Activated T-helper 17 cell treated with anti-CD3 and anti-CD28 coated beads, Interleukin-2, amount 50 U/mL, for 72 hours (primary cell): ENCODE measurements at regions not wholly inside any gene's neighbourhood (a gene's known extent, or its start where the extent isn't known, plus 50 kb on each side); places are given as distances from the start of the nearest gene placed in this dataset.

Source experiments
- ATAC-seq: fragments of 150-1000 bp; cut with Tn5 transposase; replicated peaks from 2 replicates; pipeline ENCODE4 v1.10.0; 2021; ENCODE audit warnings: mild to moderate bottlenecking, moderate library complexity
- H3K27ac Mint-ChIP-seq: one replicate; pipeline ENCODE4 v1.8.0; 2022; ENCODE audit warnings: mixed read lengths
- H3K27me3 Mint-ChIP-seq: one replicate; pipeline ENCODE4 v1.8.0; 2022; ENCODE audit warnings: mixed read lengths
- H3K36me3 Mint-ChIP-seq: one replicate; pipeline ENCODE4 v1.8.0; 2022; ENCODE audit warnings: low read depth, mild to moderate bottlenecking, mixed read lengths
- H3K4me1 Mint-ChIP-seq: one replicate; pipeline ENCODE4 v1.8.0; 2022; ENCODE audit warnings: mixed read lengths
- H3K4me3 Mint-ChIP-seq: one replicate; pipeline ENCODE4 v1.8.0; 2022; ENCODE audit warnings: mild to moderate bottlenecking, mixed read lengths
- H3K9me3 Mint-ChIP-seq: one replicate; pipeline ENCODE4 v1.8.0; 2022; ENCODE audit warnings: mixed read lengths

DNA sequence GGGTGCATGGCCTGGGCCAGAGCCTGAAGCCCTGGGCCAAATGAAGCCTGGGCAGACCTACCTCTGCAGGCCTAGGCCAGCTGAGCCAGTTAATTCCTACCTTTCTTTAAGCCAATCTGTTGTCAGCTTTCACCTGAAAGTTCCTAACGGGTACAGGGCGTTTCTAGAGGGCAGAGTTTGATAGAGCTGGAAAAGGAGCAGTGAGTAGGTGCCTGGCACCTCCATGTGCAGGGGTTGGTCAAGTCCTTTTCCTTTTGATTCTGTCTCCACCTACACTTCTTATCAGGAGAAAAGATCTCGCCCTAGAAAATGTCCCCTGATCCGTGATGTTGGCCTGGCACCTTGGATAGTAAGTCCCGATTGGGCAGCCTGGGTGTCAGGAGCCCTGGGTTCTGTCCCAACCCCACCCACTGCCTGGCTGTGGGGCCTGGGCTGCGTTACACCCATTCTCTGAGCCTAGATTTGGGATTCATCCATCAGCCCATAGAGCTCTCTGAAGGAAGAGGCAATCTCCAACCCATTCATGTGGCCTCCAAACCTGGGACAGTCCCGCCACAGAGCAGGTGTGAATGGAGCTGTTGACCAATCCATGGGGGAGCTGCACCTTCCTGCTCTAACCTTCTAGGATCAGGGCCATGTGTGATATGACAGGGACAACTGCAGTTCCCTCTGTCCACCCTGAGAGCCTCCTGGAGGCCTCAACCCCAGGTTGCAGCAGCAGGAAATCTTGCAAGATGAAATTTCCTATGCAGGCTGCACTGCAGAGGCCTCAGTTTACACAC is 304.3 kb downstream of the MATN1 start:
- Mint-ChIP-seq H3K36me3 (no peaks in the 10 kb centered on the region), H3K27ac (no peak overlapping the region), H3K27me3 (peaks cover 14% of the 10 kb centered on the region), H3K4me1 (no peaks in the 10 kb centered on the region), H3K9me3 (no peaks in the 10 kb centered on the region), H3K4me3 (no peak overlapping the region)
- no peak for ATAC-seq

DNA sequence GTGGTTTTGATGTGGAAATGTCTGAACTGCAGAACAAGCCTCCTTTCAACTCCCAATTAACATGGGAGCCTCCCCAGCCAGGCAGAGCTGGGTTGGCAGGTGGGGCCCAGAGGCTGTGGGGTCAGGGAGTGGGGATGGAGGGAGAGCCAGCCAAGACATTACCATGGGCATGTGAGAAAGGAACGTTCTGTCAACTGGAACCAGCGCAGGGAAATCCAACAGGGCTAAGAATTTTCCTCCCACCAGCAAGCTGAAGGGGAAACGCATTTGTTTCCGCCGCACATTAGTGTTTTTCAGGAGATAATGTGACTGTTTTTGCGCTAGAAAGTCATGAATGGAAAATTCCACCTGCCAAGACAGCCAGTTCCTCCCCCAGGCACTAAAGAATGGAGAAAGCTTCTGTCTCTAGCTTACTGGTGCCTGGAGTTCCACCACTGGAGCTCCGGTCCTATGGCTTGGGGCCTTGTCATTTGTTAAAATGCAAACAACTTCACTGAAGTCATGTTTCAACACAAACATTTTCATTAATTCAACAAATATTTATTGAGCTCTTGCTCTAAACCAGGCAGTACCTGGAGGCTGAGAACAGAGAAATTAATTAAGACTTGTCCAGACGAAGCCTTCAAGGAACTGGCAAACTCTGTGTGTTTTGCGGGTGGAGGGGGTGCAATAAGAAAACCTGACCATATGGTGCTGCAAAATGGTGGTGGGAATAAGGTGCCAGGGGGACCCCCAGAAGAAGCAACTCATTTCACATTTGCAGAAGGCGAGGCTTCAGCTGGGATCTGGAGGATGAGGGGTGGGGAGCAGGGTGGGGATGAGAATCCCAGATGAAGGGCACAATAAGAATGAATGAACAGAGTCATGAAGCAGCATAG is 305.1 kb downstream of the MATN1 start:
- Mint-ChIP-seq H3K27me3 (peaks cover 12% of the 10 kb centered on the region), H3K27ac (no peak overlapping the region), H3K36me3 (no peaks in the 10 kb centered on the region), H3K4me3 (no peak overlapping the region), H3K4me1 (no peaks in the 10 kb centered on the region), H3K9me3 (no peaks in the 10 kb centered on the region)
- no peak for ATAC-seq

DNA sequence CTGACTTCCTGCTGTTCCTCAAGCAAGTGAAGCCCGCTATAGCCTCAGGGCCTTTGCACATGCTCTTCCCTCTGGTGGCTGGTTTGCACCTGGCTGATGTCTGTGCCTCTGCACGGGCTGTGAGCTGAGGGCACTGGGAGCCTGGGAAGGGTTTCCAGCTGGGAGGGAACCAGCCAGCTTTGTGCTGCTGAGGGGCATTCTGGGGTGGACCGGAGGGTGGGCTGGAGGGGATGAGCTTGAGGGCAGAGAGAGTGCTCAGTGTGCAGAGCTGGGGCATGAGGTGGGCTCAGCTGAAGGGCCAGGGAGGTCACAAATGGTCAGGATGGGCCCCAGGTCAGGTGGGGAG is 305.7 kb downstream of the MATN1 start:
- H3K4me1 Mint-ChIP-seq, result no peaks in the 10 kb centered on the region
- no peak overlapping the region for H3K4me3 Mint-ChIP-seq
- no peaks in the 10 kb centered on the region for H3K36me3 Mint-ChIP-seq
- ATAC-seq, result no peak
- H3K27me3 Mint-ChIP-seq, result peaks cover 10% of the 10 kb centered on the region
- no peak overlapping the region for H3K27ac Mint-ChIP-seq
- H3K9me3 Mint-ChIP-seq, result no peaks in the 10 kb centered on the region

DNA sequence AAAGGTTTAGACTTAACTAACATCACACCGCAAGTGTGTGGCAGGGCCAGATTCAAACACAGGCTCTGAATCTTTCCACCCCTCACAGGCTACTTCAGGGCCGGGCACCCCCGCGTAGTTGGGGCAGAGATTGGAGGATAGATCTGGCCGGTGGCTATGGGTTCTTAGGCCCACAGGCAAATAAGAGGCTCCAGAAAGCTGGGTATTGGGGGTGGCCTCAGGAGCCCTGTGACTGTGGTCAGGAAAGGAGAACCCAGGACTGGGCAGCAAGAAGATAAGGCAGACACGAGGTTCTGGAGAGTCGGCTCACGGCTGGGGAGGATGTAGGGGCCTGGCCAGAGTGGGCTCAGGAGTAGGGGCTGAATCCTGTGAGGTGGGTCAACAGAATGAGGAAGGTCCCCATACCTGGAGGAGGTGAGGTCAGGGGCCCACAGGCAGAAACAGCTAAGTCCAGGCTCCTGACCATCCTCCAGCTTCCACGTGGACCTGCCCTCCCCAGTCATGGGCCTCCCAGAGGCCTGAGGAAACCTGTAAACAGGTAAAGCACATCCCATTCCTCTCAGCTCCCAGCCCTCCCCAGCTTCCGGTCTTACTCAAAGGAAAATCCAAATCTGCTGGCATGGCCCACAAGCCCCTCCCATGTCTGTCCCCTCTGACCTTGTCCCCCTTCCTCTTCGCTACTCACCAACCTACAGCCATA is 306.2 kb downstream of the MATN1 start:
- Mint-ChIP-seq H3K4me1 (no peaks in the 10 kb centered on the region), H3K9me3 (no peaks in the 10 kb centered on the region), H3K36me3 (no peaks in the 10 kb centered on the region), H3K4me3 (no peak overlapping the region), H3K27ac (no peak overlapping the region), H3K27me3 (peaks cover 10% of the 10 kb centered on the region)
- no peak for ATAC-seq

DNA sequence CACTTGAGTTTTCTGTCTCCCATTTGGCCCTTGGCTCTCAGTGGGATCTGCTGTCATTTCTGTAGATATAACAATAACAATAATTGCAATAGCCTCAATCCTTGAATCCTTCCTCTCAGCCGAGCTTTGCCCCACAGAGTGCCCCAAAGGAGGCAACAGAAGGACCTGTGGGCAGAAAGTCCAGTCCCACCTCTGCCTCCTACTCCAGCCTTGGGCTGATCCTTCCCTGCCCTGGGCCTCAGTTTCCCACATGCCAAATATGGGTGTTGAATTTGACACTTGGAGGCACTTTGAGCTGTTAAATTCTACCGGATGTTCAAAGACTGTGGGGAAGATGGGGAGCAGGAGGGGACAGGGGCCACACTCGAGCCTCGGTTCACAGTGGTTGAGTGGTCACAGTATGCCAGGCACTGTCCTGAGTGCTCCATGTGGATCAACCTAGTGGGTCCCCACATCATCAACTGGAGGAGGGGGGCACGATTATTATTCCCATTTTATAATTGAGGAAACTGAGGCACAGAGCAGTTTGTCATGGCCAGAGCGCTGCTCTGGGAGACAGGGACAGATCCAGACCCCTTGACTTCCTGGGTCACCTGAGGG is 307.1 kb downstream of the MATN1 start:
- ATAC-seq, result no peak
- peaks cover 10% of the 10 kb centered on the region for H3K27me3 Mint-ChIP-seq
- H3K9me3 Mint-ChIP-seq, result no peaks in the 10 kb centered on the region
- H3K36me3 Mint-ChIP-seq, result no peaks in the 10 kb centered on the region
- no peak overlapping the region for H3K4me3 Mint-ChIP-seq
- H3K27ac Mint-ChIP-seq, result no peak overlapping the region
- no peaks in the 10 kb centered on the region for H3K4me1 Mint-ChIP-seq

DNA sequence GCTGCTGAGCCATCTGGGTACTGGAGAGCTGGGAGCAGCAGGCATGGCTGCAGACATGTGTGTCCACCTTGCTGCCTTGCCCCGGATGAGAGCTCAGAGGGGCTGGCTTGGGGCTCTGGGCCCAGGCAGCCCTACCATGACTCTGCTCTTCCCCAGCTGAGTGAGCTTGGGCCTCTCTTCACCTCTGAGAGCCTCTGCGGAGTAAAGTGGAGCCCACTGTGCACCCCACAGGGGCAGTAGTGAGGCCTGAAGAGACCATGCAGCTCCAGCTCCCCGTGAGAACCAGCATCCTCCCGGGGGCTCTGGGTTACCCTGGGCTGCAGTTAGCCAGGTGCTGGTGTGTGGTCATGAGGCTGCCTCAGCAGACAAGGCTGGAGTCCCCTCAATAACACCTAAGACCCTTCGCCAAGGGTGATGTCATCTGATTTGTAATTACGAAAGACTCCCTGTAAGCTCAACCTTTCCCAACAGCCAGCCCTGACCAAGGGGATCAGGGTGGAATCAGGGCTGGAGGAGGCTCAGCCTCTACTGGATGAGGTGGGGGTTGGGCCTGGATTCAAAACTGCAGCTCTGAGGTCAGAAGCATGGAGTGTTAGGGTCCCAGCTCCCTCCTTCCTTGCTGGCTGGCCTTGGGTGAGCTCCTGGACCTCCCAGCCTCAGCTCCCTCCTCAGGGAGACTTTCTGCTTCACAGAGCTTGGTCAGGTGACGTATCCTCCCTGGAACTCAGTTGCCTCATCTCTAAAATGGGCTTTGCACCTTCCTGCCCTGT is 308.0 kb downstream of the MATN1 start:
- Mint-ChIP-seq H3K4me1 (no peaks in the 10 kb centered on the region), H3K27ac (no peak overlapping the region), H3K36me3 (no peaks in the 10 kb centered on the region)

DNA sequence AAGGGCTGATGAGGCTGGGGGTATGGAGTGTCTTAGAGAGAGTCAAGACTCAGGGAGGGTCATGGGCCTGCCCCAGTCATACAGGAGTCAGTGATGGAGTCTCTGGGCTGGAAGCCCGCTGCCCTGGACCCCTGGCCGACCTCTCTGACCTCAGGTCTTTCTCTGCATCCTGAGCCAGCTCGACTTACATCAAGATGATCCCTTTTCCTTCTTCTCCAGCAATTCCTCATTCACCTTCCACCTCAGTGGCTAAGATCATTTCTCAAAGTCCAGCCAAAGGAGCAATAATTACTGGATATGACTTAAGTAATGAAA is 308.6 kb downstream of the MATN1 start:
- no peak overlapping the region for H3K4me3 Mint-ChIP-seq
- ATAC-seq, result no peak
- H3K4me1 Mint-ChIP-seq, result no peaks in the 10 kb centered on the region
- no peaks in the 10 kb centered on the region for H3K9me3 Mint-ChIP-seq
- H3K27me3 Mint-ChIP-seq, result peaks cover 5% of the 10 kb centered on the region
- no peak overlapping the region for H3K27ac Mint-ChIP-seq
- H3K36me3 Mint-ChIP-seq, result no peaks in the 10 kb centered on the region

More for the DNA sequence above, 308.0 kb downstream of the MATN1 start:
- no peaks in the 10 kb centered on the region for H3K9me3 Mint-ChIP-seq
- no peak for ATAC-seq
- H3K4me3 Mint-ChIP-seq, result no peak overlapping the region
- peaks cover 5% of the 10 kb centered on the region for H3K27me3 Mint-ChIP-seq

DNA sequence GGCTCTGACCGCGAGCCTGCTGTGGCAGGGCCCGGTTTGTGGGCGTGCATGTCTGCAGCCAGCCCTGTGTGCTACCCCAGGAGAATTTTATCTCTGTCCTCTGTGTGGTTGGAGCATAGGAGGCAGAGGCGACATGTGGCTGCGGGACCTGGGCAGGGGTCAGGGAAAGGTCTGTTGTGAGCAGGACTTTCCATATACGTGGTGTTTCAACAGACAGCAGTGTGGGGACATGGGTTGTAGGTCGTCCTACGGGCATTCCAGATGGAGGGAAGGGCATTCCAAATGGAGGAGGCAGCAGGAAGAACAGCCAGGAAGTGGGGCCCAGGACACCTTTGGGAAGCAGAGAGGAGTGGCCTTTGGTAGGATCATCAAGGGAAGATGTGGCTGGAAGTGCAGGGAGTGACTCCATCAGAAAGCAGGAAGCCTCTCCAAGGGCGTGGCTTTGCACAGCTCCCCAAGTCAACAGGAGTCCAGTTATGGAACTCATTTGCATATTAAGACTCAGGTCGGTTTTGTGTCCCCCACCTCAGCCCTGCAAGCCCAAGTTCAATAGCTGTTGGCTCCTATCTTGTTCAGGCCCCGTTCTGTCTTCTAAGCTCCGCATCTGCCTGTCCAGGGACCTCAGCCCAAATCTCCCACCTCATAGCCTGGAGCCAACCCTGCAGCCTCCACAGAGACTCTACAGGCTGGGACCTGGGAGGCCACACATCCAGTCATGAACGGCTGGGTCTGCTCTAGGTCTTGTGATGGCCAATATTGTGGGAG is 309.1 kb downstream of the MATN1 start:
- Mint-ChIP-seq H3K27ac (no peak overlapping the region), H3K4me3 (no peak overlapping the region), H3K27me3 (peaks cover 9% of the 10 kb centered on the region), H3K9me3 (no peaks in the 10 kb centered on the region), H3K36me3 (no peaks in the 10 kb centered on the region), H3K4me1 (no peaks in the 10 kb centered on the region)
- no peak for ATAC-seq

DNA sequence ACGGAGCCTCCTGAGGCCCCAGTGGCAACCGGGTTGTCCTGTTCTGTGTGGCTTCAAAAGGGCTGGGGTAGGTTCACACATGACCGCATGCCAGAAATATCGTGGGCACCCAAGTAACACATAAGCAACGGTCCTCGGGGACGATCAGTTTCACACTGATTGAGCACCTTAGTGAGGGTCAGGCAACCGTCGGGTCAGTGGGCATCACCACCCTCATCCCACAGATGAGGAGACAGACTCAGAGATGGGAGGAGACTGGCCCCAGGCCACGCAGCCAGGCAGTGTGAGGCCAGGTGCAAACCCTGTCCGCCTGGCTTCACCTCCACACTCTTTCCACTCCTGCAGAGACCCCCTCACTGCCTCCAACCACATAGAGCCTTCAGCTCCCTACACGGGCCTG is 309.8 kb downstream of the MATN1 start:
- Mint-ChIP-seq H3K27ac (no peak overlapping the region), H3K27me3 (peaks cover 13% of the 10 kb centered on the region), H3K36me3 (no peaks in the 10 kb centered on the region), H3K9me3 (no peaks in the 10 kb centered on the region), H3K4me3 (no peak overlapping the region), H3K4me1 (no peaks in the 10 kb centered on the region)
- no peak for ATAC-seq

DNA sequence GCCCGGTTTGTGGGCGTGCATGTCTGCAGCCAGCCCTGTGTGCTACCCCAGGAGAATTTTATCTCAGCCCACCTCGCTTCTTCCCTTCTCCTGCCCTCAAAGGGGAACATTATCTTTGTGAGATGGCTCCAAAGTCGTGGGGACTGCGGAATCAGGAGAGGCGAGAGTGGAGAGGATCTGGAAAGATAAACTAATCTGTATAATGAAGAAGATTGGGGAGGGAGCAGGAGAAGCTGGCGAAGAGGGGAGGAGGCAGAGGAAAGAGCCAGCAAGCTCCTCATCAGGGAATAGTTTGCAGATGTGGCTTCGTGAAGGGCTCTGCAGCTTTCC is 310.3 kb downstream of the MATN1 start:
- Mint-ChIP-seq H3K4me3 (no peak overlapping the region), H3K27me3 (peaks cover 13% of the 10 kb centered on the region), H3K27ac (no peak overlapping the region), H3K36me3 (no peaks in the 10 kb centered on the region), H3K9me3 (no peaks in the 10 kb centered on the region), H3K4me1 (no peaks in the 10 kb centered on the region)
- no peak for ATAC-seq

DNA sequence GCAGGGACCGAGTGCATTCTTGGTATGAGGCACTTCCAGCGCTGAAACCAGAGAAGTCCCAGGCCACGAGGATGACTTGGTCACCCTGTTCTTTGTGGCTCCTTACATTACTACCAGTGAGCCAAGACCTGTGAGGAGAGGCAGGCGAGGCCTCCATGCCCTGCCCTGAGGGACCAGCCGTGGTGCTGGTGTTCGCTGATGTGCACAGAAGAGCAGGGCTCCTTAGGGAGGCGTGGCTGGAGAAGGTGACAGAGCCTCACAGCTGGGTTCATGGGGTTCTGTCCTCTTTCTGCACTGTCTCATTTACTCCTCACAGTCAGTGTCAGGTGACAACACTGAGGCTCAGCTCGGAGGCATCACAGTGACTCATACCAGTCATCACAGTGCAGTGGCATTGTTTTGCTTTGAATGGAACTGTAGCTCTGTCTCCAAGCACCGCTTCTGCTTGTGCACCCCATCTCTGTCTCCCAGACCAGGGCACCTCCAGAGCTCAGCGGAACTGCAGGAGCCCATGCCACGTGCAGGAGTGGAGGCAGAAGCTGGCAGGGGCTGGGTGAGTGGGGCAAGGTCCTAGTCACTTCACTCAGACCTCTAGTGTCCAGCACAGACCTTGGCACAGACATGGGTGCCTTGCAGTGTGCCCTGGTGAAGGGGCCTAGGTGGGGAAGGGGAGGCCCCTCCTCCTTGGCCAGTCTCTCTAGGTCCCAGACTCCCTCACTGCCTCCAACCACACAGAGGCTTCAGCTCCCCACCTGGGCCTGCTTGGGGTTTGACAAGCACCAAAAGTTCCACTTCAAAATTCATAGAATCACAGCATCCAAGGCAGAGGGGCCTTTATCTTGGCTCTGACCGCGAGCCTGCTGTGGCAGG is 310.9 kb downstream of the MATN1 start:
- H3K9me3 Mint-ChIP-seq, result no peaks in the 10 kb centered on the region
- ATAC-seq, result peak; percentile 53

DNA sequence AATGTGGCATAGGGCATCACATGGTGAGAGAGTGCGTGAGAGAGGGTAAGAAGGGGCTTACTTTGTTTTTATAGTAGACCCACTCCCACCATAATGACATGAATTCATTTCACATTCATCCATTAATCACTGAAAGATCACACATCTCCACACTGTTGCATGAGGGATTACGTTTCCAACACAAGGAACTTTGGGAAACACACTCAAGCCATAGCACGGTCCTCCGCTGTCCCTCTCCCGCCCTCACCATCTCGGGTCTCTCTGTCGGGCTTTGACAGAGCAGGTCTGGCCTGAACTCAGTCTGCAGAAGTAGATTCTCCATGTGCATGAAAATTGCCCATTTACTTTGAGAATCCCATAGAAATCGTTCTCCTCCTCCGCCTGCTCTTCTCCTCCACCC is 312.2 kb downstream of the MATN1 start:
- H3K27me3 Mint-ChIP-seq, result peaks cover 18% of the 10 kb centered on the region
- H3K9me3 Mint-ChIP-seq, result no peaks in the 10 kb centered on the region
- no peak for ATAC-seq
- no peak overlapping the region for H3K27ac Mint-ChIP-seq
- H3K36me3 Mint-ChIP-seq, result no peaks in the 10 kb centered on the region
- H3K4me3 Mint-ChIP-seq, result no peak overlapping the region
- no peaks in the 10 kb centered on the region for H3K4me1 Mint-ChIP-seq

More for the DNA sequence above, 310.9 kb downstream of the MATN1 start:
- Mint-ChIP-seq H3K36me3 (no peaks in the 10 kb centered on the region), H3K4me3 (no peak overlapping the region), H3K4me1 (no peaks in the 10 kb centered on the region), H3K27ac (no peak overlapping the region), H3K27me3 (peaks cover 13% of the 10 kb centered on the region)
